ENCODE measurements at regions not wholly inside any gene's neighbourhood (a gene's known extent, or its start where the extent isn't known, plus 50 kb on each side); places are given as distances from the start of the nearest gene placed in this dataset.

DNA sequence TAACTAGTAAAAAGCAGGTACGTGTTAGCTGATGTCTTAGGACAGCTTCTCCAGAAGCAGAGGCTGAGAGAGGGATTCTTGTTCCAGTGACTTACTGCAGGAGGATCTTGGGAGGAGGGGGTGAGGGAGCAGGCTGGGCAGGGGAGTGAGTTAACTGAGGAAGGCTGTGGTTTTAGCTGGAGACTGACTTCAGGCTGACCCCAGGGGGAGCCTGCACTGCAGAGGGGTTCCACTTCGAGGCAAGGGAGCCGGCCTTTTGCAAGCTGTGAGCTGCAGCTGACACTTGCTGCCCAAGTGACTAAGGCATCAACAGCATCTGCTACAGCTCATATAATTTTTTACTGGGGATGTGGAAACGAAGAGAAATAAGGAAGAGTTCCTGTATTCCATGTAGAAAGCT lies 50.4 kb upstream of the SOD1 start:
- Mint-ChIP-seq H3K9me3 (peaks cover 25% of the 10 kb centered on the region), H3K36me3 (ENCODE audit: low read depth) (no peaks in the 10 kb centered on the region), H3K4me1 (no peaks in the 10 kb centered on the region), H3K27me3 (ENCODE audit: insufficient read depth) (peaks cover 3% of the 10 kb centered on the region), H3K27ac (no peak overlapping the region), H3K4me3 (no peak overlapping the region)
- Histone ChIP-seq H3K27me3 (ENCODE audit: control insufficient read depth, insufficient read depth, low read length, poor library complexity, severe bottlenecking) (no peaks in the 10 kb centered on the region), H3K27ac (ENCODE audit: low read depth, low read length) (no peak overlapping the region), H3K4me1 (ENCODE audit: control insufficient read depth, insufficient read depth, low read length) (no peaks in the 10 kb centered on the region), H3K36me3 (ENCODE audit: control insufficient read depth, insufficient read depth, low read length) (no peaks in the 10 kb centered on the region), H3K9ac (ENCODE audit: extremely low read depth, low read length, poor library complexity, severe bottlenecking) (no peak overlapping the region), H3K4me3 (ENCODE audit: low read length) (no peak overlapping the region), H3K9me3 (ENCODE audit: control insufficient read depth, low read length) (peaks cover 5% of the 10 kb centered on the region)
- TF ChIP-seq, protein P1, sequence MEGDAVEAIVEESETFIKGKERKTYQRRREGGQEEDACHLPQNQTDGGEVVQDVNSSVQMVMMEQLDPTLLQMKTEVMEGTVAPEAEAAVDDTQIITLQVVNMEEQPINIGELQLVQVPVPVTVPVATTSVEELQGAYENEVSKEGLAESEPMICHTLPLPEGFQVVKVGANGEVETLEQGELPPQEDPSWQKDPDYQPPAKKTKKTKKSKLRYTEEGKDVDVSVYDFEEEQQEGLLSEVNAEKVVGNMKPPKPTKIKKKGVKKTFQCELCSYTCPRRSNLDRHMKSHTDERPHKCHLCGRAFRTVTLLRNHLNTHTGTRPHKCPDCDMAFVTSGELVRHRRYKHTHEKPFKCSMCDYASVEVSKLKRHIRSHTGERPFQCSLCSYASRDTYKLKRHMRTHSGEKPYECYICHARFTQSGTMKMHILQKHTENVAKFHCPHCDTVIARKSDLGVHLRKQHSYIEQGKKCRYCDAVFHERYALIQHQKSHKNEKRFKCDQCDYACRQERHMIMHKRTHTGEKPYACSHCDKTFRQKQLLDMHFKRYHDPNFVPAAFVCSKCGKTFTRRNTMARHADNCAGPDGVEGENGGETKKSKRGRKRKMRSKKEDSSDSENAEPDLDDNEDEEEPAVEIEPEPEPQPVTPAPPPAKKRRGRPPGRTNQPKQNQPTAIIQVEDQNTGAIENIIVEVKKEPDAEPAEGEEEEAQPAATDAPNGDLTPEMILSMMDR (conservative IDR thresholded peaks at IDR 0.05), result no peak
- 79 to 100% methylated on average over 2 to 4 of the region's 4 CpGs for WGBS, 2 experiments (ENCODE audit: insufficient coverage in 1 of 2, insufficient read length in 1 of 2)
- DNase-seq, result no peak

DNA sequence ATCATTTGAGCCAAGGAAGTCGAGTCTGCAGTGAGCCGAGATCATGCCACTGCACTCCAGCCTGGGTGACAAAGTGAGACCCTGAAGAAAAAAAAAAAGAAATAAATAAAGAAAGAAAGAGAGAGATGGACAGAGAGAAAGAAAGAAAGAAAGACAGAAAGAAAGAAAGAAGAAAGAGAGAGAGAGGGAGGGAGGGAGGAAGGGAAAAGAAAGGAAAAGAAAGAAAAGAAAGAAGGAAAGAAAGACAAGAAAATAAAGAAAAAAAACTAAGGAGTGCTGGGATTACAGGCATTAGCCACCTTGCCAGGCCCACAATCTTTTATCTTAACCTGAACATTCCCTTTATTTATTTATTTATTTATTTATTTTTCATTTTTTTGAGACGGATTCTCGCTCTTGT lies 51.7 kb upstream of the SOD1 start:
- no peaks in the 10 kb centered on the region for H3K36me3 Mint-ChIP-seq (ENCODE audit: low read depth)
- Histone ChIP-seq H3K4me3 (ENCODE audit: low read length) (no peak overlapping the region), H3K27me3 (ENCODE audit: control insufficient read depth, insufficient read depth, low read length, poor library complexity, severe bottlenecking) (no peaks in the 10 kb centered on the region), H3K4me1 (ENCODE audit: control insufficient read depth, insufficient read depth, low read length) (no peaks in the 10 kb centered on the region), H3K36me3 (ENCODE audit: control insufficient read depth, insufficient read depth, low read length) (no peaks in the 10 kb centered on the region), H3K9ac (ENCODE audit: extremely low read depth, low read length, poor library complexity, severe bottlenecking) (no peak overlapping the region), H3K27ac (ENCODE audit: low read depth, low read length) (no peak overlapping the region), H3K9me3 (ENCODE audit: control insufficient read depth, low read length) (peaks cover 5% of the 10 kb centered on the region)
- no peak overlapping the region for H3K27ac Mint-ChIP-seq
- DNase-seq, result no peak
- WGBS, 2 experiments (ENCODE audit: insufficient coverage in 1 of 2, insufficient read length in 1 of 2), result 93 to 95% methylated on average over 3 to 4 of the region's 4 CpGs
- peaks cover 3% of the 10 kb centered on the region for H3K27me3 Mint-ChIP-seq (ENCODE audit: insufficient read depth)
- peaks cover 25% of the 10 kb centered on the region for H3K9me3 Mint-ChIP-seq
- TF ChIP-seq, protein P1 (conservative IDR thresholded peaks at IDR 0.05), result no peak
- H3K4me3 Mint-ChIP-seq, result no peak overlapping the region
- H3K4me1 Mint-ChIP-seq, result no peaks in the 10 kb centered on the region

DNA sequence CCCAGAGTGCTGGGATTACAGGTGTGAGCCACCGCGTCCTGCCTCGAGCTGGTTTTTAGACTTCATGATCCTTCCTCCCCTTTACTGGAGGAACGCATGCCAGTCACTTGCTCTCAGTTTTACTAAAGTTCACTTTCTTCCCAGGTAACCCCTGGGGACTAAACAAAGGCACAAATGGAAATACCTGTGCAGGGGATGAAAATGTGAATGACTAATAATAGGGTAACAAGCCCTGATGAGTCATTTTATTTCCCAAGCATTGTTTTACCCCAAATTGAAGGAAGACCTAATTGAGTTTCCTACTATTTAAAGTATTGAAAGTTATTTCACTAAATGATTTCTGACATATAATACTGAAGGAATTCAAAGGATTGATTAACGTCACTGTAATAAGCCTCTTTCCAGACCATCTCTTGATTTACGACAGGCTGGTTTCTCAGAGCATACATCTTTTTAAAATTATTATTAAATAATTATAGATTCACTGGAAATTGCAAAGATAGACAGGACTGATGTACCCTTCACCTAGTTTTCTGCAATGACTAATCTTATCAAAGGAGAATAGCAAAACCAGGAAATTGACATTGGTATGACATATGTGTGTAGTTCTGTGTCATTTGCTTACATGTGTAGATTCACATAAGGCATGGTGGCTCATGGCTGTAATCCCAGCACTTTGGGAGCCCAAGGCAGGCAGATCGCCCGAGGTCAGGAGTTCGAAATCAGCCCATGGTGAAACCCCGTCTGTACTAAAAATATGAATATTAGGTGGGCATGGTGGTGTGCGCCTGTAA lies 53.2 kb upstream of the SOD1 start:
- Histone ChIP-seq H3K4me1 (ENCODE audit: control insufficient read depth, insufficient read depth, low read length) (no peaks in the 10 kb centered on the region), H3K27me3 (ENCODE audit: control insufficient read depth, insufficient read depth, low read length, poor library complexity, severe bottlenecking) (no peaks in the 10 kb centered on the region), H3K9ac (ENCODE audit: extremely low read depth, low read length, poor library complexity, severe bottlenecking) (no peak overlapping the region), H3K27ac (ENCODE audit: low read depth, low read length) (no peak overlapping the region), H3K9me3 (ENCODE audit: control insufficient read depth, low read length) (peaks cover 5% of the 10 kb centered on the region), H3K36me3 (ENCODE audit: control insufficient read depth, insufficient read depth, low read length) (no peaks in the 10 kb centered on the region), H3K4me3 (ENCODE audit: low read length) (no peak overlapping the region)
- DNase-seq, result no peak
- no peaks in the 10 kb centered on the region for H3K36me3 Mint-ChIP-seq (ENCODE audit: low read depth)
- H3K4me1 Mint-ChIP-seq, result no peaks in the 10 kb centered on the region
- H3K27me3 Mint-ChIP-seq (ENCODE audit: insufficient read depth), result peaks cover under 1% of the 10 kb centered on the region
- TF ChIP-seq, protein P1 (conservative IDR thresholded peaks at IDR 0.05), result no peak
- peaks cover 21% of the 10 kb centered on the region for H3K9me3 Mint-ChIP-seq
- H3K4me3 Mint-ChIP-seq, result no peak overlapping the region
- no peak overlapping the region for H3K27ac Mint-ChIP-seq
- 76 to 89% methylated on average over 6 to 9 of the region's 11 CpGs for WGBS, 2 experiments (ENCODE audit: insufficient coverage in 1 of 2, insufficient read length in 1 of 2)

Measured in endodermal cell (in vitro differentiated cells).